Astrocyte (in vitro differentiated cells and primary cell): ENCODE measurements at regions not wholly inside any gene's neighbourhood (a gene's known extent, or its start where the extent isn't known, plus 50 kb on each side); places are given as distances from the start of the nearest gene placed in this dataset.

Experiments
- DNase-seq: peaks from one replicate; pipeline ENCODE4 v3.0.0-alpha.2; 2010; ENCODE audit warnings: low read depth
- FAIRE-seq: peaks from 2 replicates; lab custom pipeline; 2011; peaks lifted over from hg19 to GRCh38; lab: Jason Lieb, UNC
- H2AFZ ChIP-seq: 2 replicates; pipeline ENCODE4 v1.6.0; 2012; ENCODE audit warnings: low read depth, low read length, inconsistent platforms
- H3K27ac ChIP-seq: 2 replicates; pipeline ENCODE4 v1.5.1; 2011; ENCODE audit warnings: low read depth, low read length, inconsistent platforms
- H3K27me3 ChIP-seq: 2 replicates; pipeline ENCODE4 v1.6.0; 2011; ENCODE audit warnings: low read length, inconsistent platforms; ENCODE audit not compliant: insufficient read depth
- H3K36me3 ChIP-seq: 2 replicates; pipeline ENCODE4 v1.5.1; 2011; ENCODE audit warnings: low read length, inconsistent platforms; ENCODE audit not compliant: insufficient read depth
- H3K4me1 ChIP-seq: 2 replicates; pipeline ENCODE4 v1.5.1; 2011; ENCODE audit warnings: low read length, inconsistent platforms; ENCODE audit not compliant: insufficient read depth
- H3K4me2 ChIP-seq: 2 replicates; pipeline ENCODE4 v1.6.0; 2012; ENCODE audit warnings: low read length, inconsistent platforms
- H3K4me3 ChIP-seq: 2 replicates; pipeline ENCODE4 v1.5.1; 2011; ENCODE audit warnings: low read depth, mild to moderate bottlenecking, low read length, inconsistent platforms; ENCODE audit not compliant: insufficient read depth
- H3K79me2 ChIP-seq: 2 replicates; pipeline ENCODE4 v1.6.0; 2012; ENCODE audit warnings: mild to moderate bottlenecking, low read length, inconsistent platforms; ENCODE audit not compliant: insufficient read depth
- H3K9ac ChIP-seq: 2 replicates; pipeline ENCODE4 v1.6.0; 2012; ENCODE audit warnings: mild to moderate bottlenecking, low read length, inconsistent platforms
- H3K9me3 ChIP-seq: 2 replicates; pipeline ENCODE4 v1.5.1; 2012; ENCODE audit warnings: low read depth, mild to moderate bottlenecking, low read length, inconsistent platforms; ENCODE audit not compliant: insufficient read depth
- H4K20me1 ChIP-seq: 2 replicates; pipeline ENCODE4 v1.6.0; 2012; ENCODE audit warnings: low read length, inconsistent platforms; ENCODE audit not compliant: insufficient read depth
- H3K27ac Mint-ChIP-seq: one replicate; pipeline ENCODE4 v1.8.0; 2021; ENCODE audit warnings: mild to moderate bottlenecking, mixed read lengths; ENCODE audit not compliant: unreplicated experiment
- H3K27me3 Mint-ChIP-seq: one replicate; pipeline ENCODE4 v1.8.0; 2021; ENCODE audit warnings: low read depth, mixed read lengths; ENCODE audit not compliant: unreplicated experiment
- H3K36me3 Mint-ChIP-seq: one replicate; pipeline ENCODE4 v1.8.0; 2021; ENCODE audit warnings: low read depth, mixed read lengths; ENCODE audit not compliant: unreplicated experiment
- H3K4me1 Mint-ChIP-seq: one replicate; pipeline ENCODE4 v1.8.0; 2021; ENCODE audit warnings: low read depth, mixed read lengths; ENCODE audit not compliant: unreplicated experiment
- H3K4me3 Mint-ChIP-seq: one replicate; pipeline ENCODE4 v1.8.0; 2021; ENCODE audit warnings: mild to moderate bottlenecking, moderate library complexity, mixed read lengths; ENCODE audit not compliant: unreplicated experiment
- H3K9me3 Mint-ChIP-seq: one replicate; pipeline ENCODE4 v1.8.0; 2021; ENCODE audit warnings: mild to moderate bottlenecking, mixed read lengths; ENCODE audit not compliant: unreplicated experiment
- CTCF ChIP-seq: IDR thresholded peaks from 2 replicates; pipeline ENCODE4 v1.5.1; 2011; ENCODE audit warnings: low read depth, mild to moderate bottlenecking, inconsistent platforms, low read length, moderate library complexity; ENCODE audit not compliant: insufficient read depth
- EZH2 ChIP-seq: IDR thresholded peaks from 2 replicates; pipeline ENCODE4 v1.6.1; 2012; ENCODE audit warnings: mild to moderate bottlenecking, low read length, inconsistent platforms; ENCODE audit not compliant: insufficient read depth

GRCh38 chr2:42978175-42978886 is 185.9 kb upstream of the HAAO start:
- H3K27ac ChIP-seq, result no peak overlapping the region
- H3K4me1 Mint-ChIP-seq, result peaks cover 15% of the 10 kb centered on the region
- TF ChIP-seq EZH2 (no peak), CTCF (no peak)
- H2AFZ ChIP-seq, result no peak overlapping the region
- no peaks in the 10 kb centered on the region for H3K9me3 ChIP-seq
- H3K27me3 Mint-ChIP-seq, result peaks cover 17% of the 10 kb centered on the region
- H4K20me1 ChIP-seq, result no peaks in the 10 kb centered on the region
- H3K27ac Mint-ChIP-seq, result no peak overlapping the region
- no peaks in the 10 kb centered on the region for H3K27me3 ChIP-seq
- H3K79me2 ChIP-seq, result no peaks in the 10 kb centered on the region
- no peak overlapping the region for H3K9ac ChIP-seq
- DNase-seq (no peak), FAIRE-seq (no peak)
- no peak overlapping the region for H3K4me3 ChIP-seq
- H3K9me3 Mint-ChIP-seq, result no peaks in the 10 kb centered on the region
- no peaks in the 10 kb centered on the region for H3K36me3 Mint-ChIP-seq
- peaks cover 20% of the 10 kb centered on the region for H3K4me1 ChIP-seq
- no peak overlapping the region for H3K4me2 ChIP-seq
- no peaks in the 10 kb centered on the region for H3K36me3 ChIP-seq
- no peak overlapping the region for H3K4me3 Mint-ChIP-seq

- no peak overlapping the region for H3K27ac ChIP-seq
- FAIRE-seq (no peak), DNase-seq (no peak)
- H4K20me1 ChIP-seq, result no peaks in the 10 kb centered on the region
- Mint-ChIP-seq H3K27me3 (peaks cover 14% of the 10 kb centered on the region), H3K4me3 (no peak overlapping the region), H3K9me3 (no peaks in the 10 kb centered on the region), H3K4me1 (peaks cover 16% of the 10 kb centered on the region), H3K27ac (no peak overlapping the region), H3K36me3 (no peaks in the 10 kb centered on the region)
- no peak overlapping the region for H3K9ac ChIP-seq
- no peak overlapping the region for H3K4me3 ChIP-seq
- no peaks in the 10 kb centered on the region for H3K27me3 ChIP-seq
- no peak overlapping the region for H2AFZ ChIP-seq
- TF ChIP-seq CTCF, result no peak
- no peak for TF ChIP-seq EZH2
- H3K4me1 ChIP-seq, result peaks cover 20% of the 10 kb centered on the region
- H3K4me2 ChIP-seq, result no peak overlapping the region
- H3K36me3 ChIP-seq, result no peaks in the 10 kb centered on the region
- H3K9me3 ChIP-seq, result no peaks in the 10 kb centered on the region
- H3K79me2 ChIP-seq, result no peaks in the 10 kb centered on the region
These were observed 185.1 kb upstream of the HAAO start for GRCh38 chr2:42977270-42978174.
